T follicular helper cell (primary cell): ENCODE measurements at regions not wholly inside any gene's neighbourhood (a gene's known extent, or its start where the extent isn't known, plus 50 kb on each side); places are given as distances from the start of the nearest gene placed in this dataset.
"Not testable (repeated sequence)": the region's sequence is repeated elsewhere in the genome, so short reads cannot be mapped to it uniquely, and the experiment has no call there.

Experiments used
- DNase-seq: peaks from one replicate; pipeline ENCODE4 v3.0.0-alpha.2; 2020; ENCODE audit warnings: low read depth

DNA sequence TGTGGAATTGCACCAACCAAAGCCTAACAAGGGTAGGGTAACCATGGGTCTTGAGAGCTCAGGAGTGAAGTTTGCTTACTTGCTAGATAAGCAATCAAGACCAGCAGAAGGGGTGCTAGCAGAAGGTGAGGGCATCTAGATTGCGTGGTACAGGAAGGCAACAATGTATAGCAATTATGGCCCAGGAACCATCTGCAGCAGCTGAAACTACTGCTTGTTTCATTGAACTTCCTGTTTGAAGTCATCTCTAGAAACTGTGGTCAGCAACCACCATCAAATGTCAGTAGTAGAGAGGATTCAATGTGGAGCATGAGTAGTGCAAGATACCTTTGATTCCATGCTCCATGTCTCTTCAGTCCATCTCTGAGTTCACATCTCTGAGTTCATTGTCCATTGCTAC is 462.1 kb upstream of the GRAMD2B start:
- no peak for DNase-seq

- DNase-seq: no peak
These were observed 457.6 kb upstream of the GRAMD2B start for GRCh38 chr5:125965577-125965976.

DNA sequence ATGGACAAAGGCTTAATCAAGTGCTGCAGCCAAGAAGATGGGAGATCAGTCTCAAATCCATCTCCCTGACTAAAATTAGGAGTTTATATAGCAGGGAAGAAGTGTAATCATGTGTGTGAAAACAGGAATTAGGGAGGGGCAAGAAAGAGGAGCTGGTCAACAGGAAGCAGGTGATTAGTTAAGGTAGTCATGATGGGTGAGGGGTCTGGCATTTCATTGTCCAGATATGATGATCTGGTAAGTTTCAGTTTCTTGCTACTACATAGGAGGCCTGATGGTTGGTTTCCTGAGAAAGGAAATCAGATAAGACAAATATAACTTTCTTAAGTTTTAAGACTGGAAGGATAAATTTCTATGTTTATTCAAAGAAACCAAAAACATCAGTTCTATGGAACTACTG is 455.6 kb upstream of the GRAMD2B start:
- no peak for DNase-seq

GRCh38 chr5:125969011-125969813 is 454.0 kb upstream of the GRAMD2B start:
- DNase-seq: no peak

DNA sequence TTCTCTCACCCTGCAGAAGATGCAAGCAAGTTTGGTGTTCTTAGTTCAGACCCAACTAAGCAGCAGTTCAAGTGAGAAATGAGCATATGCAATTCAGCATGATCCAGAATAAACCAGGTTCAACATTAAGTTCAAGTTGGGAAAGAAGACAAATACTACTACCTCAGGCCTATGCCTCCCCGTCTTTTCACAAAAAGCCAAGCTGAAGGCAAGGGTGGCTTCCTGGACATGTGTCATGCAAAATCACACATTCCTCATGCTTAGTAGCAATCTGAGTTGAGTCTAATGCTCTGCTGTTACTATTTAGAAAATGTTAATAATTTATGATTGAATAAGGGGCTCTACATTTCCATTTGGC is 453.4 kb upstream of the GRAMD2B start:
- no peak for DNase-seq

- no peak for DNase-seq
These were observed 452.4 kb upstream of the GRAMD2B start for GRCh38 chr5:125970631-125971307.

DNA sequence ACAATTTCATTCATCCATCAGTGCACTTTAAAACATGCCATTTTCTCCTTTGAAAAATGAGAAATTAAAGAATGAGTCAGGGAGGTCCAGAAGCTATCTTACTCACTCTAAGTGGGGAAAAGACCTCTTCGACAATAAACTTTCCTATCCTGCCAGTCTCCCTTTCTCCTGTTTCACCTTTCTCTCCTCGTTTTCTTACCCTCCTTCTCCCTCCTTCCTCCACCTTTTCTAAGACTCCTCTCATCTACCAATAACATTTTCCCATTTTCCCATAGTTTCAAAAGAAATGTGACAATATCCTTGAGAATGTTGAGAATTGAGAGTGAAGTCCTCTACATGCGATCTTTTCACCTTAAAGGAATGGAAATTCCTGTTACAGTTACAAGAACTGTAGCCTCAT is 450.5 kb upstream of the GRAMD2B start:
- DNase-seq: no peak

DNA sequence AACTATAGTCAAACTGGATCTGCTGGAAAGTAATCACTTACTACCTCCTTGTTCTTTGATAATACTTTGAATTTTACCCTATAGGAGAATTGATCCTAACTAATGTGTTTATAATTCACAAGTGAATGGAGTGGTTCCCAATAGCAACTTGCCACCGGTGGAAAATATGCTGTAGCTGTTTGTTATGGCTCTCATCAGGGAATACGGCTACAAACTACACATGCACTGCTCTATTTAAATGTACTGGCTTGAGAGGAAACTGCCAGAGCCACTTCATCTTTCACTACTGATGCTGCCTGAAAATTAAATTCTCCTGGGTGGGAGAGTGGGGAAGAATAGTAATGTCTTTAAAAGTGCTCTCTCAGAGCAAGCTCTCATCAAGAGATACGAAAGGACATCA is 448.5 kb upstream of the GRAMD2B start:
- no peak for DNase-seq

- no peak for DNase-seq
These were observed 446.7 kb upstream of the GRAMD2B start for GRCh38 chr5:125976421-125977000.

GRCh38 chr5:125978015-125978414 is 445.2 kb upstream of the GRAMD2B start:
- DNase-seq: no peak

GRCh38 chr5:125979636-125980035 is 443.6 kb upstream of the GRAMD2B start:
- no peak for DNase-seq

DNA sequence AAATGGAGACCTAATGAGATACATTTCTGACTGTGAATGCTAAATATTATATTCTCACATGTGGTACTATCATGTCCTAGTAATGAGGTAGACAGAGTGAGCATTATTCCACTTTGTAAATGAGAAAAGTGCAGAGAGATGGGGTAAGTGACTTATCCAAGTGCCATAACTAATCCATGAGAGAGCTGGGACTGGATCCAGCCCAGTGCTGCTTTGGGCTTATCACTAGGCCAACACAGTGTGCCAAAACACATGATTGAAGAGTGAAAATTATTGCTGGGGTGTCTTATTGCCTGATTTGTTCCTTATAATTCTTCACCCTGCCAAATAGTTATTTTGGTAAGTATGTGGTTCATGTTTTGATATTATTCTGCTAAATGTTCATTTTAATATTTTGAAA is 442.2 kb upstream of the GRAMD2B start:
- no peak for DNase-seq

- no peak for DNase-seq
These were observed 435.4 kb upstream of the GRAMD2B start for GRCh38 chr5:125987677-125988255.

DNA sequence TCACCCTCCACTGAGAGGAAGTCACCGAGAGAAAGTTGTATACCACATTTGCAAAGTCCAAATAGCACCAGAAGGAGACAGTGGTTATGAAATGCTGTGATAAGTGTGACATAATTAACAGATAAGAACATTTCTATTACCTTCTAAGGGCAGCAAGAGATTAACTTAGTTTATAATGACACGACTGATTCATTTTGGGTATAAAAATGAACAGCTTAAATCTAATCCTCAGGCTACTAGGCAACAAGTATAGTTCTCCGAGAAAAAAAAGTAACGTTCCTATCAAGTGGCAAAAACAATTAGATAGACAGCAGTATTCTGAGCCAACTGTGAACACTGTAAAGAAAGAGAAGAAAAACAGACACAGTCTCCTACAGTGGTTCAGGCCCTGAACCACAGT is 431.2 kb upstream of the GRAMD2B start:
- no peak for DNase-seq

DNA sequence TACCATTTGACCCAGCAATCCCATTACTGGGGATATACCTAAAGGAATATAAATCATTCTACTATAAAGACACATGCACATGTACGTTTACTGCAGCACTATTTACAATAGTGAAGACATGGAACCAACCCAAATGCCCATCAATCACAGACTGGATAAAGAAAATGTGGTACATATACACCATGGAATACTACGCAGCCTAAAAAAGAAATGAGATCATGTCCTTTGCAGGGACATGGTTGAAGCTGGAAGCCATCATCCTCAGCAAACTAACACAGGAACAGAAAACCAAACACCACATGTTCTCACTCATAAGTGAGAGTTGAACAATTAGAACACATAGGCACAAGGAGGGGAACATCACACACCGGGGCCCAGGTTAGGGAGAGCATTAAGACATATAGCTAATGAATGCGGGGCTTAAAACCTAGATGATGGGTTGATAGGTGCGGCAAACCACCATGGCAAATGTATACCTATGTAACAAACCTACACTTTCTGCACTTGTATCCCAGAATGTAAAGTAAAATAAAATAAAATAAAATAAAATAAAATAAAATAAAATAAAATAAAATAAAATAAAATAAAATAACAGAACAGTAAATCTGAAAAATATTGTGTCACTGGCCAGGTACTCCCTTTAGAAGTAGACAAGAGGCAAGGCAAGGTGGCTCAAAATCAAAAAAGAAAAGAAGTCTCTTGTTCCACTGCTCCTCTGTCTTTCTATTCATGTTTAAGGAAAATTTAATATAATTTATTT is 423.8 kb upstream of the GRAMD2B start:
- not testable (repeated sequence) for DNase-seq

DNA sequence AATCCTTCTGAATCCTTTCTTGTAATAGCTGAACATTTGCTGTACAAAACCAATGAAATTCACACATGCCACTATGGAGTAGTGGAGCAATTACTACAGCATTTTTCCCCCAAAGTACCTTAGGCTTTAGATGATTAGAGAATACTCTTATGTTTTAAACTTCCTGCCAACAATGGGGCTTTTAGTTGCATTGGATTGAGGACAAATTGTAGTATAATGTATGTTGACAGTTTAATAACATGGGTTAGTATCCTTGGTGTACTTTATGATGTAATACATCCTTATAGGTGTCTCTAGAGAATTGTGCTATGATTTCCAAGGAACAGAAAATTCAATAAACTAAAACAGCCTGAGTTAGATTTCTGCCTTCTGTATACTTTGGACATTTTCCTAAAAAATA is 422.7 kb upstream of the GRAMD2B start:
- no peak for DNase-seq

DNA sequence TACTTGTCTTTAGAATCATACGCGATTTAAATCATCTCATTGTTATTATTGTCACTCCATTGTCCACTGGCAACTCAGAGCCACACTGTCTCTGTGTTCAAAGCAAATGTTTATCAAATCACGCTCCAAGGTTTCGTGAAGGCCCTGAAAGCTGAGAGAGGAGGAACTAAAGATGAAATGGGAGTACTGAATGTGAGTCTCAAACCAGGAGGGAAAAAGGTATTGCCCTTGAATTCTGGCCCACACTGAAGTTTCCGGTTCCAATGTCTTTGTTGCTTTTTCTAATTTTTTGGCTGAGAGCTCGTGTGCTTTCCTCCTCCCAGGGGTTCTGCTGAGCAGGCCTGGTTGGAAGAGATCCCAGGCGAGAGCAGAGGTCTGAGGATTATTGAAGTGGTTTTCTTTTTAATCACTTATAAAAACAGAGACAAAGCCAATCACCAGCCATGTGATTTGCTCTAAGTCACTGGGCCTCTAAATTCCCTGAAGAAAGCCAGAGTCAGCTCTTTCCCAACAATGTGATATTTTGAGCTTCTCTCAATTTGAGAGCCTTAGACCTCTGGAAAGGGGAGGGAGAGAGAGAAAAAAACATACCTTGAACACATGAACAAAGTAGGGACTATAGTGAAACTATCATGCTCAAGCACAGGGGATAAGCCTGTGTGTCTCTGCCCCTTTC is 420.8 kb upstream of the GRAMD2B start:
- DNase-seq: no peak

DNA sequence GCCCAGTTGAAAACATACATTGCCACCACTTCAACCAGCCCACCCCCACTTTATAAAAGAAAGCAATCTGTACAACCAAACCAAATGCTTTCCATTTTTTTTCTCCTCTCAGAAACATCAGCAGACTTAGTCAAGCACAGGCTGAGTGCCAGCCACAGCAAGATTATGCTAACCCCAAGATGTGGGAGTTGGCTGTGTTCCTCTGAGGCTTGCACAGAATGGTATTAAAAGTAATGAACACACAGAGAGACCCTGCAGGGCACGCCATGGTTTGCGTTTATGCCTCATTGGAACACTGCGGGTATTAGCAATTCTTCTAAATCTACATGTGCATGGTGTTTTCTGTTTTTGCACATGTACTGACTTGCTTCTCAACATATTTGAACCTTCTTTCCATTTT is 419.9 kb upstream of the GRAMD2B start:
- no peak for DNase-seq

GRCh38 chr5:126004636-126005035 is 418.6 kb upstream of the GRAMD2B start:
- no peak for DNase-seq

- no peak for DNase-seq
These were observed 415.4 kb upstream of the GRAMD2B start for GRCh38 chr5:126007841-126008240.

- no peak for DNase-seq
These were observed 413.6 kb upstream of the GRAMD2B start for GRCh38 chr5:126009566-126009965.

- DNase-seq: not testable (repeated sequence)
These were observed 411.7 kb upstream of the GRAMD2B start for GRCh38 chr5:126011526-126011925.
